OCI-LY7 (cell line): ENCODE measurements at regions not wholly inside any gene's neighbourhood (a gene's known extent, or its start where the extent isn't known, plus 50 kb on each side); places are given as distances from the start of the nearest gene placed in this dataset.

ENCODE experiments used
- EZH2phosphoT487 ChIP-seq: fragments of 200-600 bp; sonication (generic); IDR thresholded peaks from 2 replicates; pipeline ENCODE4 v1.6.1; 2018; ENCODE audit warnings: low read depth, borderline replicate concordance, mild to moderate bottlenecking, mixed run types, antibody characterized with exemption, low read length, moderate library complexity, mixed read lengths
- TF ChIP-seq, protein P1 (sequence below): fragments of 200-600 bp; sonication (generic); conservative IDR thresholded peaks from 2 replicates; pipeline ENCODE4 v1.5.1; 2014; ENCODE audit warnings: mild to moderate bottlenecking, antibody characterized with exemption, low read length, moderate library complexity, mixed read lengths

DNA sequence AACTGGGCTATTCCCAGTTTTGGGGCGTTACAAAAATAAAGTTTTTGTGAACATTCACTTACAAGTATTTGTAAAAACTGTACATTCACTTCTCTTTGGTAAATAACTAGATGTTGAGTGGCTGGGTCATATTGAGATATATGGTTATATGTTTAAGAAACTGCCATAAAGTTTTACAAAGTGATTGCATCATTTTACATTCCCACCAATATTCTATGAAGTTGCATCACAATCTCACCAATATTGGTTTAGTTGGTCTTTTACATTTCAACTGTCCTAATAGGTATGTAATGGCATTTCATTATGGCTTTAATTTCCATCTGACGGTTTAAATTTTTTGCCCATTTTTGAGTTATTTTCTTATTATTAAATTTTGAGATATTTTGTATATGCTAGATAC lies 251.7 kb upstream of the GNAI1 start:
- TF ChIP-seq, protein P1, sequence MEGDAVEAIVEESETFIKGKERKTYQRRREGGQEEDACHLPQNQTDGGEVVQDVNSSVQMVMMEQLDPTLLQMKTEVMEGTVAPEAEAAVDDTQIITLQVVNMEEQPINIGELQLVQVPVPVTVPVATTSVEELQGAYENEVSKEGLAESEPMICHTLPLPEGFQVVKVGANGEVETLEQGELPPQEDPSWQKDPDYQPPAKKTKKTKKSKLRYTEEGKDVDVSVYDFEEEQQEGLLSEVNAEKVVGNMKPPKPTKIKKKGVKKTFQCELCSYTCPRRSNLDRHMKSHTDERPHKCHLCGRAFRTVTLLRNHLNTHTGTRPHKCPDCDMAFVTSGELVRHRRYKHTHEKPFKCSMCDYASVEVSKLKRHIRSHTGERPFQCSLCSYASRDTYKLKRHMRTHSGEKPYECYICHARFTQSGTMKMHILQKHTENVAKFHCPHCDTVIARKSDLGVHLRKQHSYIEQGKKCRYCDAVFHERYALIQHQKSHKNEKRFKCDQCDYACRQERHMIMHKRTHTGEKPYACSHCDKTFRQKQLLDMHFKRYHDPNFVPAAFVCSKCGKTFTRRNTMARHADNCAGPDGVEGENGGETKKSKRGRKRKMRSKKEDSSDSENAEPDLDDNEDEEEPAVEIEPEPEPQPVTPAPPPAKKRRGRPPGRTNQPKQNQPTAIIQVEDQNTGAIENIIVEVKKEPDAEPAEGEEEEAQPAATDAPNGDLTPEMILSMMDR = no peak
- TF ChIP-seq EZH2phosphoT487 = no peak
